ENCODE measurements at regions not wholly inside any gene's neighbourhood (a gene's known extent, or its start where the extent isn't known, plus 50 kb on each side); places are given as distances from the start of the nearest gene placed in this dataset.

DNA sequence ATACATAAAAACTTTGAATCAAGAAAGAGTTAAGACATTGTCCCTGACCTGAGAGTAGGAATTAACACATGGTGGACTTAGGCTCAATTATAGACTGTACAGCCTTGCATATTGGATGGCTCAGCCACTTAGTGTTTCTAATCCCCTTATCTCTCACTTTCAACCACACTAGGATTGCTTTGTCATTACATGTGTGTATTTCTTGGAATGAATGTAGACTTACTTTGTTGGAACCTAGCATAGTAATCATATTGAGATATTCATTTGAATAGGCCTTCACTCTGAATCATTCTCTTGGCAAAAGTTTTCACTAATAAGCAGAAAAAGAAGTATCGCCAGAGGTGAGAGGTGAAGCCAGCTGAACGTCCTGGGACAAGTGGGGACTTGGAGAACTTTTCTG lies 1973.9 kb upstream of the FLRT2 start:
- Histone ChIP-seq H3K23ac (ENCODE audit: low read length) (no peak overlapping the region), H3K18ac (ENCODE audit: low read length) (no peak overlapping the region), H2BK120ac (ENCODE audit: insufficient read depth, low read length, poor library complexity) (no peak overlapping the region), H3K4me2 (ENCODE audit: low read length) (no peak overlapping the region), H3K9me3 (ENCODE audit: insufficient read depth, low read depth, low read length) (no peaks in the 10 kb centered on the region), H3K27me3 (ENCODE audit: insufficient read depth, low read length) (no peaks in the 10 kb centered on the region), H2AFZ (ENCODE audit: insufficient read depth, low read length, poor library complexity) (no peak overlapping the region), H4K91ac (ENCODE audit: low read depth, low read length) (no peak overlapping the region), H2BK5ac (ENCODE audit: low read depth, low read length, poor library complexity) (no peak overlapping the region), H3K36me3 (ENCODE audit: control insufficient read depth in 1 of 2, insufficient read depth in 2 of 2, low read length in 2 of 2) (no peaks in the 10 kb centered on the region), H2BK12ac (ENCODE audit: low read length) (no peak overlapping the region), H3K9ac (ENCODE audit: low read length) (no peak overlapping the region), H3K14ac (ENCODE audit: low read length) (no peak overlapping the region), H3K4me1 (ENCODE audit: control insufficient read depth in 1 of 2, insufficient read depth in 2 of 2, low read length in 2 of 2) (no peaks in the 10 kb centered on the region), H4K12ac (ENCODE audit: low read depth, low read length) (no peak overlapping the region), H4K8ac (ENCODE audit: low read depth, low read length) (no peak overlapping the region), H3K79me1 (ENCODE audit: low read length) (no peaks in the 10 kb centered on the region), H3K27ac (ENCODE audit: low read depth, low read length) (no peak overlapping the region), H3K4me3 (ENCODE audit: low read depth, low read length) (no peak overlapping the region), H3K4ac (ENCODE audit: low read depth, low read length) (no peak overlapping the region), H2AK5ac (ENCODE audit: low read length) (no peak overlapping the region), H3K79me2 (ENCODE audit: control insufficient read depth, insufficient read depth, low read length, poor library complexity) (no peaks in the 10 kb centered on the region)
- no CpG with 5 or more reads among the region's 2 CpGs for WGBS (ENCODE audit: extremely low coverage, insufficient coverage, insufficient read length)
- DNase-seq: no peak

DNA sequence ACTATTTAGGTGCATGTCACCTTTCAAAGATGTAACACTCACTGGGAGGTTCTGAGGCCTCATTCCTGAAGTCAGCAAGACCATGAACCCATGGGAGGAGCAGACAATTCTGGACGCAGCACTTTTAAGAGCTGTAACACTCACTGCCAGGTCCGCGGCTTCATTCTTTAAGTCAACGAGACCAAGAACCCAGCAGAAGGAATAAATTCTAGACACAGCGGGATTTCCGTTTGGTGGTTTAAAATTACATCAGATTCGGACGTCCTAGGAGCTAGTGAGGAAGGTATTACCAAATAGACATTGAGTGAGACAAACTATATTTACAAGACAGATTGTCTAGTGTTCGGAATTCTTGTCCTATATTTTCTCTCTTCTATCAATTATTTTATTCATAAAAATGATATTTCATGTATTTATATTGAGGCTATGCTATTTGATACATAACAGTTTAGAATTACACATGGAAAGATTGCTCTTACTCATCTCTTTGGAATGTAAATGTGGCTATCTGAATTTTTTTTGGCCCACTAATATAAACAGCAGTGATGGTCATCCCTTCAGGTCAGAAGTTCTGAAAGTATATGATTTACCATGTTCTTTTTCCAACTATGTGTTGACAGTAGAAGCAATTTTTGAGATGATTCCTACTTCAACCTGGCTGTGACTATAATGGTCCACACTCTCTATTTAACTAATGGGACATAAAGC lies 1973.0 kb upstream of the FLRT2 start:
- Histone ChIP-seq H3K18ac (ENCODE audit: low read length) (no peak overlapping the region), H3K4me1 (ENCODE audit: control insufficient read depth in 1 of 2, insufficient read depth in 2 of 2, low read length in 2 of 2) (no peaks in the 10 kb centered on the region), H2BK12ac (ENCODE audit: low read length) (no peak overlapping the region), H4K91ac (ENCODE audit: low read depth, low read length) (no peak overlapping the region), H3K36me3 (ENCODE audit: control insufficient read depth in 1 of 2, insufficient read depth in 2 of 2, low read length in 2 of 2) (no peaks in the 10 kb centered on the region), H3K4me2 (ENCODE audit: low read length) (no peak overlapping the region), H3K79me2 (ENCODE audit: control insufficient read depth, insufficient read depth, low read length, poor library complexity) (no peaks in the 10 kb centered on the region), H4K8ac (ENCODE audit: low read depth, low read length) (no peak overlapping the region), H3K27me3 (ENCODE audit: insufficient read depth, low read length) (no peaks in the 10 kb centered on the region), H3K14ac (ENCODE audit: low read length) (no peak overlapping the region), H3K79me1 (ENCODE audit: low read length) (no peaks in the 10 kb centered on the region), H3K4me3 (ENCODE audit: low read depth, low read length) (no peak overlapping the region), H3K4ac (ENCODE audit: low read depth, low read length) (no peak overlapping the region), H2AFZ (ENCODE audit: insufficient read depth, low read length, poor library complexity) (no peak overlapping the region), H2BK5ac (ENCODE audit: low read depth, low read length, poor library complexity) (no peak overlapping the region), H2AK5ac (ENCODE audit: low read length) (no peak overlapping the region), H3K23ac (ENCODE audit: low read length) (no peak overlapping the region), H3K27ac (ENCODE audit: low read depth, low read length) (no peak overlapping the region), H2BK120ac (ENCODE audit: insufficient read depth, low read length, poor library complexity) (no peak overlapping the region), H4K12ac (ENCODE audit: low read depth, low read length) (no peak overlapping the region), H3K9ac (ENCODE audit: low read length) (no peak overlapping the region), H3K9me3 (ENCODE audit: insufficient read depth, low read depth, low read length) (no peaks in the 10 kb centered on the region)
- DNase-seq: no peak
- WGBS (ENCODE audit: extremely low coverage, insufficient coverage, insufficient read length): no CpG with 5 or more reads among the region's 9 CpGs

GRCh38 chr14:83558946-83559345 lies 1971.0 kb upstream of the FLRT2 start:
- Histone ChIP-seq H2BK120ac (ENCODE audit: insufficient read depth, low read length, poor library complexity) (no peak overlapping the region), H3K4me1 (ENCODE audit: control insufficient read depth in 1 of 2, insufficient read depth in 2 of 2, low read length in 2 of 2) (no peaks in the 10 kb centered on the region), H3K27ac (ENCODE audit: low read depth, low read length) (no peak overlapping the region), H3K4me2 (ENCODE audit: low read length) (no peak overlapping the region), H3K4ac (ENCODE audit: low read depth, low read length) (no peak overlapping the region), H3K9me3 (ENCODE audit: insufficient read depth, low read depth, low read length) (no peaks in the 10 kb centered on the region), H3K14ac (ENCODE audit: low read length) (no peak overlapping the region), H3K79me1 (ENCODE audit: low read length) (no peaks in the 10 kb centered on the region), H2AK5ac (ENCODE audit: low read length) (no peak overlapping the region), H2BK5ac (ENCODE audit: low read depth, low read length, poor library complexity) (no peak overlapping the region), H3K79me2 (ENCODE audit: control insufficient read depth, insufficient read depth, low read length, poor library complexity) (no peaks in the 10 kb centered on the region), H4K12ac (ENCODE audit: low read depth, low read length) (no peak overlapping the region), H3K18ac (ENCODE audit: low read length) (no peak overlapping the region), H3K9ac (ENCODE audit: low read length) (no peak overlapping the region), H3K23ac (ENCODE audit: low read length) (no peak overlapping the region), H3K4me3 (ENCODE audit: low read depth, low read length) (no peak overlapping the region), H2AFZ (ENCODE audit: insufficient read depth, low read length, poor library complexity) (no peak overlapping the region), H2BK12ac (ENCODE audit: low read length) (no peak overlapping the region), H4K8ac (ENCODE audit: low read depth, low read length) (no peak overlapping the region), H4K91ac (ENCODE audit: low read depth, low read length) (no peak overlapping the region), H3K27me3 (ENCODE audit: insufficient read depth, low read length) (no peaks in the 10 kb centered on the region), H3K36me3 (ENCODE audit: control insufficient read depth in 1 of 2, insufficient read depth in 2 of 2, low read length in 2 of 2) (no peaks in the 10 kb centered on the region)
- no peak for DNase-seq

- H2BK5ac ChIP-seq (ENCODE audit: low read depth, low read length, poor library complexity): no peak overlapping the region
- no peaks in the 10 kb centered on the region for H3K36me3 ChIP-seq (ENCODE audit: control insufficient read depth in 1 of 2, insufficient read depth in 2 of 2, low read length in 2 of 2)
- no peaks in the 10 kb centered on the region for H3K9me3 ChIP-seq (ENCODE audit: insufficient read depth, low read depth, low read length)
- H2BK120ac ChIP-seq (ENCODE audit: insufficient read depth, low read length, poor library complexity): no peak overlapping the region
- H3K4me3 ChIP-seq (ENCODE audit: low read depth, low read length): no peak overlapping the region
- no peak overlapping the region for H4K91ac ChIP-seq (ENCODE audit: low read depth, low read length)
- H3K18ac ChIP-seq (ENCODE audit: low read length): no peak overlapping the region
- no peaks in the 10 kb centered on the region for H3K4me1 ChIP-seq (ENCODE audit: control insufficient read depth in 1 of 2, insufficient read depth in 2 of 2, low read length in 2 of 2)
- H3K4me2 ChIP-seq (ENCODE audit: low read length): no peak overlapping the region
- H4K8ac ChIP-seq (ENCODE audit: low read depth, low read length): no peak overlapping the region
- no peak overlapping the region for H3K4ac ChIP-seq (ENCODE audit: low read depth, low read length)
- no peak overlapping the region for H2AK5ac ChIP-seq (ENCODE audit: low read length)
- no peak overlapping the region for H3K27ac ChIP-seq (ENCODE audit: low read depth, low read length)
- no peak overlapping the region for H4K12ac ChIP-seq (ENCODE audit: low read depth, low read length)
- H3K14ac ChIP-seq (ENCODE audit: low read length): no peak overlapping the region
- no peaks in the 10 kb centered on the region for H3K79me2 ChIP-seq (ENCODE audit: control insufficient read depth, insufficient read depth, low read length, poor library complexity)
- no peak overlapping the region for H3K23ac ChIP-seq (ENCODE audit: low read length)
- DNase-seq: no peak
- no peaks in the 10 kb centered on the region for H3K79me1 ChIP-seq (ENCODE audit: low read length)
- no peak overlapping the region for H2BK12ac ChIP-seq (ENCODE audit: low read length)
- no peaks in the 10 kb centered on the region for H3K27me3 ChIP-seq (ENCODE audit: insufficient read depth, low read length)
- H2AFZ ChIP-seq (ENCODE audit: insufficient read depth, low read length, poor library complexity): no peak overlapping the region
- H3K9ac ChIP-seq (ENCODE audit: low read length): no peak overlapping the region
Measured at GRCh38 chr14:83559721-83560120, 1970.2 kb upstream of the FLRT2 start.
